K562 (cell line): ENCODE measurements at regions not wholly inside any gene's neighbourhood (a gene's known extent, or its start where the extent isn't known, plus 50 kb on each side); places are given as distances from the start of the nearest gene placed in this dataset.

Experiments used
- CBX5 ChIP-seq: IDR thresholded peaks from 2 replicates; pipeline ENCODE4 v1.6.1; 2014; ENCODE audit warnings: low read depth, borderline replicate concordance
- EWSR1 ChIP-seq: fragments of 450-650 bp; IDR thresholded peaks from 2 replicates; pipeline ENCODE4 v1.6.1; 2018; ENCODE audit warnings: borderline replicate concordance, mild to moderate bottlenecking, low read depth, moderate library complexity; ENCODE audit not compliant: partially characterized antibody
- FOXA3 ChIP-seq, 2 experiments: fragments of 450-650 bp in 1 of 2; sonication (generic) in 1 of 2; formaldehyde crosslinking; IDR thresholded peaks in 1 of 2; conservative IDR thresholded peaks in 1 of 2; 2 replicates each; pipeline versions ENCODE4 v1.4.0 to v1.8.0; 2020 to 2022; ENCODE audit warnings: mild to moderate bottlenecking in 2 of 2, missing genetic modification reagents in 1 of 2
- FOXJ3 ChIP-seq: sonication (generic); formaldehyde crosslinking; IDR thresholded peaks from 2 replicates; pipeline ENCODE4 v1.4.0; 2020; ENCODE audit warnings: mild to moderate bottlenecking, missing genetic modification reagents
- FOXM1 ChIP-seq, 2 experiments: fragments of 450-650 bp in 1 of 2; sonication (generic) in 1 of 2; formaldehyde crosslinking in 1 of 2; IDR thresholded peaks; 2 replicates each; pipeline versions ENCODE4 v1.6.1 to v1.9.0; 2017 to 2022; ENCODE audit warnings: low read depth in 2 of 2, mild to moderate bottlenecking in 2 of 2, missing genetic modification reagents in 1 of 2, moderate library complexity in 1 of 2
- MAFG ChIP-seq: fragments of 450-650 bp; conservative IDR thresholded peaks from 2 replicates; pipeline ENCODE4 v1.6.1; 2016; ENCODE audit warnings: missing genetic modification characterization, missing compliant biosample characterization
- MTA1 ChIP-seq: fragments of 450-650 bp; IDR thresholded peaks from 2 replicates; pipeline ENCODE4 v1.6.1; 2017; ENCODE audit warnings: borderline replicate concordance
- MTA3 ChIP-seq: fragments of 450-650 bp; formaldehyde crosslinking; IDR thresholded peaks from 2 replicates; pipeline ENCODE4 v1.6.1; 2017; ENCODE audit warnings: mild to moderate bottlenecking, borderline replicate concordance
- MXI1 ChIP-seq: IDR thresholded peaks from 2 replicates; pipeline ENCODE4 v1.6.1; 2011; ENCODE audit warnings: low read depth, mild to moderate bottlenecking, improper control_type of control experiment, low read length
- SMARCC2 ChIP-seq: fragments of 450-650 bp; IDR thresholded peaks from 2 replicates; pipeline ENCODE4 v1.6.1; 2017; ENCODE audit warnings: antibody characterized with exemption, moderate library complexity, mild to moderate bottlenecking, low read depth
- YY1 ChIP-seq, 3 experiments: IDR thresholded peaks; 2 replicates each; pipeline ENCODE4 v1.6.1; 2011; ENCODE audit warnings: low read length in 2 of 3, mild to moderate bottlenecking in 2 of 3, moderate library complexity in 2 of 3, borderline replicate concordance in 1 of 3, control low read depth in 1 of 3, low read depth in 1 of 3; ENCODE audit not compliant: insufficient read depth in 3 of 3, insufficient replicate concordance in 2 of 3, control insufficient read depth in 1 of 3, insufficient read length in 1 of 3; ENCODE audit errors: extremely low read depth in 1 of 3
- TF ChIP-seq, protein P1 (sequence below), 2 experiments: fragments of 450-650 bp; conservative IDR thresholded peaks; 2 replicates each; pipeline ENCODE4 v1.6.1; 2017; ENCODE audit warnings: mild to moderate bottlenecking in 2 of 2, moderate library complexity in 2 of 2
- TF ChIP-seq, protein P2 (sequence below), 2 experiments: fragments of 150-350 bp in 1 of 2; IDR thresholded peaks; 2 replicates each; pipeline ENCODE4 v1.6.1; 2012 to 2016; ENCODE audit warnings: low read depth in 2 of 2, low read length in 2 of 2, mild to moderate bottlenecking in 1 of 2, moderate library complexity in 1 of 2
- TF ChIP-seq, protein P3 (sequence below): fragments of 250-450 bp; sonication (Bioruptor Pico); IDR thresholded peaks from 2 replicates; pipeline ENCODE4 v1.5.0; 2021; ENCODE audit warnings: mild to moderate bottlenecking, borderline replicate concordance
- TF ChIP-seq, protein P4 (sequence below): sonication (generic); formaldehyde crosslinking; IDR thresholded peaks from 2 replicates; pipeline ENCODE4 v1.4.0; 2020; ENCODE audit warnings: mild to moderate bottlenecking, missing genetic modification reagents

DNA sequence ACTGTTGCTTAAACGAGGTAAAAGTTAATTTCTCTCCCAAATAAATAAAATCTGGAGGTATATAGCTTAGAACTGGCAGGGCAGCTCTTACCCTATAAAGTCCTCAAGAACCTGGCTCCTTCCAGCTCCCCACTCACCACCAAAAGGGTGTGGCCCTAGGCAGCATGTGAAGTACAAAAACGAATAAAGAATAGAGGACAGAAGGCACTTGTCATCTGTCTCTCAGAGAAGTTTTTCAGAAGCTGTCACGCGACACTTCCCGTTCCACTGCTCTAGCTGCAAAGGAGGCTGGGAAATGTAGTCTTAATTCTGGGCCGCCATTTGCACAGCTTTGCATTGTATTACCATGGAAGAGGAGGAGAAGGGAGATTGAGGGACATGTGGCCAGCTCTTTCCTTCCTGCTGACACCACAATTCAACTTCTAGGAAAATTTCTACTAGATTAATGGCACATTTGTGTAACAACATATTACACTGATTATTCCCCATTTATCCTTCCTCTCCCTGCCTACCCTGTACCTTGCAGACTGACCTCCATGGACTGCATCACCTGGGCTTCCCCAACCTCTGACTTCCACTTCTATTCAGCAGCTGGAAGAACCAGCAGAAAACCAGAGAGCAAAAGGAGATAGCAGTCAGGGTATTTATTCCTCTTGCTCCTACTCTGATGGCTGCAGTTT, 62.2 kb downstream of the CCDC71L start (continued):
- TF ChIP-seq, protein P1, sequence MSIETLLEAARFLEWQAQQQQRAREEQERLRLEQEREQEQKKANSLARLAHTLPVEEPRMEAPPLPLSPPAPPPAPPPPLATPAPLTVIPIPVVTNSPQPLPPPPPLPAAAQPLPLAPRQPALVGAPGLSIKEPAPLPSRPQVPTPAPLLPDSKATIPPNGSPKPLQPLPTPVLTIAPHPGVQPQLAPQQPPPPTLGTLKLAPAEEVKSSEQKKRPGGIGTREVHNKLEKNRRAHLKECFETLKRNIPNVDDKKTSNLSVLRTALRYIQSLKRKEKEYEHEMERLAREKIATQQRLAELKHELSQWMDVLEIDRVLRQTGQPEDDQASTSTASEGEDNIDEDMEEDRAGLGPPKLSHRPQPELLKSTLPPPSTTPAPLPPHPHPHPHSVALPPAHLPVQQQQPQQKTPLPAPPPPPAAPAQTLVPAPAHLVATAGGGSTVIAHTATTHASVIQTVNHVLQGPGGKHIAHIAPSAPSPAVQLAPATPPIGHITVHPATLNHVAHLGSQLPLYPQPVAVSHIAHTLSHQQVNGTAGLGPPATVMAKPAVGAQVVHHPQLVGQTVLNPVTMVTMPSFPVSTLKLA (conservative IDR thresholded peaks at IDR 0.05): peak; percentile 47 to 83
- TF ChIP-seq, protein P2, sequence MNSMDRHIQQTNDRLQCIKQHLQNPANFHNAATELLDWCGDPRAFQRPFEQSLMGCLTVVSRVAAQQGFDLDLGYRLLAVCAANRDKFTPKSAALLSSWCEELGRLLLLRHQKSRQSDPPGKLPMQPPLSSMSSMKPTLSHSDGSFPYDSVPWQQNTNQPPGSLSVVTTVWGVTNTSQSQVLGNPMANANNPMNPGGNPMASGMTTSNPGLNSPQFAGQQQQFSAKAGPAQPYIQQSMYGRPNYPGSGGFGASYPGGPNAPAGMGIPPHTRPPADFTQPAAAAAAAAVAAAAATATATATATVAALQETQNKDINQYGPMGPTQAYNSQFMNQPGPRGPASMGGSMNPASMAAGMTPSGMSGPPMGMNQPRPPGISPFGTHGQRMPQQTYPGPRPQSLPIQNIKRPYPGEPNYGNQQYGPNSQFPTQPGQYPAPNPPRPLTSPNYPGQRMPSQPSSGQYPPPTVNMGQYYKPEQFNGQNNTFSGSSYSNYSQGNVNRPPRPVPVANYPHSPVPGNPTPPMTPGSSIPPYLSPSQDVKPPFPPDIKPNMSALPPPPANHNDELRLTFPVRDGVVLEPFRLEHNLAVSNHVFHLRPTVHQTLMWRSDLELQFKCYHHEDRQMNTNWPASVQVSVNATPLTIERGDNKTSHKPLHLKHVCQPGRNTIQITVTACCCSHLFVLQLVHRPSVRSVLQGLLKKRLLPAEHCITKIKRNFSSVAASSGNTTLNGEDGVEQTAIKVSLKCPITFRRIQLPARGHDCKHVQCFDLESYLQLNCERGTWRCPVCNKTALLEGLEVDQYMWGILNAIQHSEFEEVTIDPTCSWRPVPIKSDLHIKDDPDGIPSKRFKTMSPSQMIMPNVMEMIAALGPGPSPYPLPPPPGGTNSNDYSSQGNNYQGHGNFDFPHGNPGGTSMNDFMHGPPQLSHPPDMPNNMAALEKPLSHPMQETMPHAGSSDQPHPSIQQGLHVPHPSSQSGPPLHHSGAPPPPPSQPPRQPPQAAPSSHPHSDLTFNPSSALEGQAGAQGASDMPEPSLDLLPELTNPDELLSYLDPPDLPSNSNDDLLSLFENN (IDR thresholded peaks at IDR 0.05; ENCODE audit: low read depth in 2 of 2, low read length in 2 of 2): no peak
- TF ChIP-seq MTA1 (no peak), YY1 (IDR thresholded peaks at IDR 0.05; ENCODE audit: borderline replicate concordance in 1 of 3, control insufficient read depth in 1 of 3, extremely low read depth in 1 of 3, insufficient read depth in 3 of 3, insufficient read length in 1 of 3, insufficient replicate concordance in 2 of 3, low read depth in 1 of 3, low read length in 2 of 3) (peak; percentile 91 to 99 (median 98)), EWSR1 (no peak), MXI1 (no peak; the same call in 1 of the 2 replicates), MAFG (tag) (0 out of 2 replicates have a peak, but pooled peaks have one; percentile 18), MTA3 (peak; percentile 59; the same call in 1 of the 2 replicates), SMARCC2 (no peak; the same call in 1 of the 2 replicates), FOXA3 (CRISPR knock-in tag; conservative IDR thresholded peaks at IDR 0.05 in 1 of 2, IDR thresholded peaks at IDR 0.05 in 1 of 2) (no peak), FOXM1 (IDR thresholded peaks at IDR 0.05; ENCODE audit: low read depth) (0 out of 2 replicates have a peak, but pooled peaks have one; percentile 18), FOXM1 (CRISPR knock-in tag; IDR thresholded peaks at IDR 0.05; ENCODE audit: low read depth) (no peak), FOXJ3 (CRISPR knock-in tag) (no peak), CBX5 (no peak)
- TF ChIP-seq, protein P3, sequence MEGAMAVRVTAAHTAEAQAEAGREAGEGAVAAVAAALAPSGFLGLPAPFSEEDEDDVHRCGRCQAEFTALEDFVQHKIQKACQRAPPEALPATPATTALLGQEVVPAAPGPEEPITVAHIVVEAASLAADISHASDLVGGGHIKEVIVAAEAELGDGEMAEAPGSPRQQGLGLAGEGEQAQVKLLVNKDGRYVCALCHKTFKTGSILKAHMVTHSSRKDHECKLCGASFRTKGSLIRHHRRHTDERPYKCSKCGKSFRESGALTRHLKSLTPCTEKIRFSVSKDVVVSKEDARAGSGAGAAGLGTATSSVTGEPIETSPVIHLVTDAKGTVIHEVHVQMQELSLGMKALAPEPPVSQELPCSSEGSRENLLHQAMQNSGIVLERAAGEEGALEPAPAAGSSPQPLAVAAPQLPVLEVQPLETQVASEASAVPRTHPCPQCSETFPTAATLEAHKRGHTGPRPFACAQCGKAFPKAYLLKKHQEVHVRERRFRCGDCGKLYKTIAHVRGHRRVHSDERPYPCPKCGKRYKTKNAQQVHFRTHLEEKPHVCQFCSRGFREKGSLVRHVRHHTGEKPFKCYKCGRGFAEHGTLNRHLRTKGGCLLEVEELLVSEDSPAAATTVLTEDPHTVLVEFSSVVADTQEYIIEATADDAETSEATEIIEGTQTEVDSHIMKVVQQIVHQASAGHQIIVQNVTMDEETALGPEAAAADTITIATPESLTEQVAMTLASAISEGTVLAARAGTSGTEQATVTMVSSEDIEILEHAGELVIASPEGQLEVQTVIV (CRISPR knock-in tag): no peak
- TF ChIP-seq, protein P4, sequence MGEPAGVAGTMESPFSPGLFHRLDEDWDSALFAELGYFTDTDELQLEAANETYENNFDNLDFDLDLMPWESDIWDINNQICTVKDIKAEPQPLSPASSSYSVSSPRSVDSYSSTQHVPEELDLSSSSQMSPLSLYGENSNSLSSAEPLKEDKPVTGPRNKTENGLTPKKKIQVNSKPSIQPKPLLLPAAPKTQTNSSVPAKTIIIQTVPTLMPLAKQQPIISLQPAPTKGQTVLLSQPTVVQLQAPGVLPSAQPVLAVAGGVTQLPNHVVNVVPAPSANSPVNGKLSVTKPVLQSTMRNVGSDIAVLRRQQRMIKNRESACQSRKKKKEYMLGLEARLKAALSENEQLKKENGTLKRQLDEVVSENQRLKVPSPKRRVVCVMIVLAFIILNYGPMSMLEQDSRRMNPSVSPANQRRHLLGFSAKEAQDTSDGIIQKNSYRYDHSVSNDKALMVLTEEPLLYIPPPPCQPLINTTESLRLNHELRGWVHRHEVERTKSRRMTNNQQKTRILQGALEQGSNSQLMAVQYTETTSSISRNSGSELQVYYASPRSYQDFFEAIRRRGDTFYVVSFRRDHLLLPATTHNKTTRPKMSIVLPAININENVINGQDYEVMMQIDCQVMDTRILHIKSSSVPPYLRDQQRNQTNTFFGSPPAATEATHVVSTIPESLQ (CRISPR knock-in tag): no peak; the same call in 1 of the 2 replicates
